ENCODE measurements at regions not wholly inside any gene's neighbourhood (a gene's known extent, or its start where the extent isn't known, plus 50 kb on each side); places are given as distances from the start of the nearest gene placed in this dataset.

DNA sequence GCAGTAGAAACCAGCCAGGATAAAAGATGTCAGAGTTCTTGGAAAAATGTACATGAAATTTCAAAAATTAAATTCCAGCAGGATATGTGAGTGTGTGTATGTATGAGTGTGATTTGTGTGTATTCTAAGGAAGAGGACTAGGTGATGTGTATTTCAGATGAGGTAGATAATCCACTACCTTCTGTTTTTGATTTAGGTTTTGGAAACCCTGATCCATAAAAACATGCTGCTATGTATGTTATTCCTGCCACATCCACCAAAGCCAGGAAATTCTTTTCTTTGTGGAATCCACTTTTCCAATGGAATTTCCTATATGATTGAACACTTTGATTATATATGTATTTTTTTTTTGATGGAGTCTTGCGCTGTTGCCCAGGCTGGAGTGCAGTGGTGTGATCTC, 276.9 kb downstream of the UQCRFS1 start:
- H3K27ac ChIP-seq = no peak overlapping the region
- intact Hi-C loops (cut with DNase I) = no loop called here
- no peaks in the 10 kb centered on the region for H3K4me1 ChIP-seq
- no peaks in the 10 kb centered on the region for H3K27me3 ChIP-seq
- no peaks in the 10 kb centered on the region for H3K36me3 ChIP-seq
- no peak for DNase-seq
- no peak for TF ChIP-seq POLR2A (IDR thresholded peaks at IDR 0.05)
- no peak overlapping the region for H3K4me3 ChIP-seq
- WGBS, 2 donors = 94 to 98% methylated on average over 1 of the region's 1 CpG
- H3K9me3 ChIP-seq = no peaks in the 10 kb centered on the region

DNA sequence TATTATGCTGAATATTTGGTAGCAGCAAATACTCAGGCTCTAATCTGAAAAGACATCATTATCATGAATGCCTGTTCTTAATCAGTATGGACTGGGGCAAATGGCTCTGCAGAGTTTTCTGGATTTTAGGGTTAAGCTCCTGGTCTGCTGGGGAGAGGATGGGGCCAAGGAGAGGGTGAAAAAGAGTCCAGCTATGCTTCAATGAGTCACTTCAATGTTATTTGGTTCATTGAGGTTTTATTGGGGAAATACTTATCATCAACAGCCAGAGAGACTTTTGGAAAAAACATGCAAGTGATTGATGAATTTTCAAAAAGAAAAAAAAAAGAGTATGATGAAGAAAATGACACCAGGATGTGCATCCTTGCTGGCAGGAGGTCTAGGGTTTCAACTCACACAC, 278.3 kb downstream of the UQCRFS1 start:
- intact Hi-C loops (cut with DNase I) = no loop called here
- Histone ChIP-seq H3K27ac (no peak overlapping the region), H3K36me3 (no peaks in the 10 kb centered on the region), H3K4me3 (no peak overlapping the region), H3K4me1 (no peaks in the 10 kb centered on the region), H3K27me3 (no peaks in the 10 kb centered on the region), H3K9me3 (no peaks in the 10 kb centered on the region)
- TF ChIP-seq POLR2AphosphoS5 (IDR thresholded peaks at IDR 0.05) = no peak
- no peak for DNase-seq

DNA sequence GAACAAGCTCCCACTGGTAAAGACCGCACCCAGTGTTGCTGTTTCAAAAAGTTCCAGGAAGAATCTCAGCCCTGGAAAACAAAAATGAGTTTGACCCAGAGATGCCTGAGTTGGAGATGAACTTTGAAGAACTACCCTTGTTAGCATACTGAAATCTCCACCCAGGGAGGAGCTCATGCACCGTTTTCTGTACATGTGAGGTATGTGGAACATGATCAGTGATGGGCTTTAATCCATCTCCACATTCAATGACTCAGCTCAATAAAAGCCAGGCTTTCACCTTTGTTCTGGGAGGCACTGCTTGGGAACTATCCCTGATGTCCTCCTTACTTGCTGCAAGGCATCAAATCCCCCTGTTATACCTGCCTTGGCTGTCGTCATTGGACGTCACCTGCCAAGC, 279.9 kb downstream of the UQCRFS1 start:
- 79 to 83% methylated on average over 4 of the region's 4 CpGs for WGBS, 2 donors
- H3K9me3 ChIP-seq = no peaks in the 10 kb centered on the region

DNA sequence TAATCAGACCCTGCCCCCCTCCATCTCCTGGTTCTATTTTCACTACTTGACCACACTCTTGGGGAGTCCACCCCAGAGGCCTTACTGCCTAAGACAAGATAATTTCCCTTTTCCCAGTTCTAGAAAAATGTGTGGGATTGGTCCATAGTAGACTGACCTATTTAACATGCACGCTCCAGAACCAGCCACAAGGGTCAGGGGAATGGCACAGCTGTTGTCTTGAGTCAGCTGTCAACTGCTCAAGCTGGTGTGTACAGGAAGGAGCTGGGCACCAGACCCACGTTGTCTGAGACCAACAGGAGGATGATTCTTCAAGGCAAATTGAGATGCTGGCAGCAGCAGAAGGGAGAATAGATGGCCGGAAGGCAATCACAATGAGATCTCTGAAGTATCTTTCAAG, 280.5 kb downstream of the UQCRFS1 start:
- no peak for TF ChIP-seq POLR2A (IDR thresholded peaks at IDR 0.05)
- TF ChIP-seq EP300 (IDR thresholded peaks at IDR 0.05) = no peak
- TF ChIP-seq POLR2AphosphoS5 (IDR thresholded peaks at IDR 0.05) = no peak
- TF ChIP-seq, protein P1, sequence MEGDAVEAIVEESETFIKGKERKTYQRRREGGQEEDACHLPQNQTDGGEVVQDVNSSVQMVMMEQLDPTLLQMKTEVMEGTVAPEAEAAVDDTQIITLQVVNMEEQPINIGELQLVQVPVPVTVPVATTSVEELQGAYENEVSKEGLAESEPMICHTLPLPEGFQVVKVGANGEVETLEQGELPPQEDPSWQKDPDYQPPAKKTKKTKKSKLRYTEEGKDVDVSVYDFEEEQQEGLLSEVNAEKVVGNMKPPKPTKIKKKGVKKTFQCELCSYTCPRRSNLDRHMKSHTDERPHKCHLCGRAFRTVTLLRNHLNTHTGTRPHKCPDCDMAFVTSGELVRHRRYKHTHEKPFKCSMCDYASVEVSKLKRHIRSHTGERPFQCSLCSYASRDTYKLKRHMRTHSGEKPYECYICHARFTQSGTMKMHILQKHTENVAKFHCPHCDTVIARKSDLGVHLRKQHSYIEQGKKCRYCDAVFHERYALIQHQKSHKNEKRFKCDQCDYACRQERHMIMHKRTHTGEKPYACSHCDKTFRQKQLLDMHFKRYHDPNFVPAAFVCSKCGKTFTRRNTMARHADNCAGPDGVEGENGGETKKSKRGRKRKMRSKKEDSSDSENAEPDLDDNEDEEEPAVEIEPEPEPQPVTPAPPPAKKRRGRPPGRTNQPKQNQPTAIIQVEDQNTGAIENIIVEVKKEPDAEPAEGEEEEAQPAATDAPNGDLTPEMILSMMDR (IDR thresholded peaks at IDR 0.05) = no peak
- WGBS, 2 donors = 67 to 72% methylated on average over 3 of the region's 3 CpGs
- H3K9me3 ChIP-seq = no peaks in the 10 kb centered on the region
- H3K27me3 ChIP-seq = no peaks in the 10 kb centered on the region
- no peak for DNase-seq
- H3K27ac ChIP-seq = no peak overlapping the region
- no peak overlapping the region for H3K4me3 ChIP-seq
- no peaks in the 10 kb centered on the region for H3K4me1 ChIP-seq
- intact Hi-C loops (cut with DNase I) = no loop called here
- no peaks in the 10 kb centered on the region for H3K36me3 ChIP-seq

More for the DNA sequence above, 279.9 kb downstream of the UQCRFS1 start:
- TF ChIP-seq EP300 (IDR thresholded peaks at IDR 0.05) = no peak
- TF ChIP-seq POLR2AphosphoS5 (IDR thresholded peaks at IDR 0.05) = no peak
- Histone ChIP-seq H3K4me1 (no peaks in the 10 kb centered on the region), H3K27ac (no peak overlapping the region), H3K27me3 (no peaks in the 10 kb centered on the region), H3K36me3 (no peaks in the 10 kb centered on the region), H3K4me3 (no peak overlapping the region)
- intact Hi-C loops (cut with DNase I) = no loop called here
- DNase-seq = no peak

DNA sequence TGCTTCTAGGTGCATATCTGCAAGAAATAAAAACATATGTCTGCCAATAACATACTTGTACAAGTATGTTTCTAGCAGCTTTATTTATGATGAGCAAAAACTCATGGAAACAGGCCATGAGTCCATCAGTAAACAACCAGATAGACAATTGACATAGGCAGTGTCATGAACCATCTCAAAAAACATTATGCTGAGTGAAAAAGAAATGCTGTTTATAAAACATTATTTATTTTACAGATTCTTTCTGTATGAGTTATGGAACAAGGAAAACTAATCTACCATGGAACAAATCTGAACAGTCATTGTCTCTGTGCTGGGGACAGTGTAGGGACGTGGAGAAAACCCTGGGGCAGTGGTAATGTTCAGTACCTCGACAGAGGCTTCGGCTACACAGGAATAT, 283.9 kb downstream of the UQCRFS1 start:
- intact Hi-C loops (cut with DNase I) = no loop called here
- no peak for DNase-seq
- no peaks in the 10 kb centered on the region for H3K4me1 ChIP-seq
- WGBS, 2 donors = 59 to 61% methylated on average over 3 of the region's 3 CpGs
- TF ChIP-seq POLR2AphosphoS5 (IDR thresholded peaks at IDR 0.05) = no peak
- TF ChIP-seq POLR2A (IDR thresholded peaks at IDR 0.05) = no peak
- TF ChIP-seq, protein P1 (IDR thresholded peaks at IDR 0.05) = no peak
- no peak for TF ChIP-seq EP300 (IDR thresholded peaks at IDR 0.05)
- H3K27ac ChIP-seq = no peak overlapping the region
- H3K9me3 ChIP-seq = no peaks in the 10 kb centered on the region
- no peak overlapping the region for H3K4me3 ChIP-seq
- no peaks in the 10 kb centered on the region for H3K27me3 ChIP-seq
- no peaks in the 10 kb centered on the region for H3K36me3 ChIP-seq

- Histone ChIP-seq H3K9me3 (no peaks in the 10 kb centered on the region), H3K4me3 (no peak overlapping the region), H3K27ac (no peak overlapping the region), H3K27me3 (no peaks in the 10 kb centered on the region), H3K4me1 (no peaks in the 10 kb centered on the region), H3K36me3 (no peaks in the 10 kb centered on the region)
- TF ChIP-seq POLR2A (IDR thresholded peaks at IDR 0.05) = no peak
- 73 to 75% methylated on average over 4 of the region's 4 CpGs for WGBS, 2 donors
- intact Hi-C loops (cut with DNase I) = no loop called here
- no peak for DNase-seq
Measured at GRCh38 chr19:28927456-28927855, 285.5 kb downstream of the UQCRFS1 start.

GRCh38 chr19:28920269-28921066, 292.5 kb downstream of the UQCRFS1 start:
- 44 to 56% methylated on average over 17 of the region's 17 CpGs for WGBS, 2 donors
- H3K27ac ChIP-seq = no peak overlapping the region
- intact Hi-C loops (cut with DNase I) = no loop called here
- no peak overlapping the region for H3K4me3 ChIP-seq
- TF ChIP-seq, protein P1 (IDR thresholded peaks at IDR 0.05) = no peak
- H3K4me1 ChIP-seq = no peaks in the 10 kb centered on the region
- H3K9me3 ChIP-seq = no peaks in the 10 kb centered on the region
- DNase-seq = no peak
- no peaks in the 10 kb centered on the region for H3K36me3 ChIP-seq
- no peaks in the 10 kb centered on the region for H3K27me3 ChIP-seq

Measured in sigmoid colon (tissue), 6 donors.